CD14-positive monocyte (primary cell): ENCODE measurements at regions not wholly inside any gene's neighbourhood (a gene's known extent, or its start where the extent isn't known, plus 50 kb on each side); places are given as distances from the start of the nearest gene placed in this dataset.

Source experiments
- DNase-seq, 3 donors: peaks; one replicate each; pipeline ENCODE4 v3.0.0-alpha.2; 2011 to 2022
- H2AFZ ChIP-seq: 2 replicates; pipeline ENCODE4 v1.6.0; 2012; ENCODE audit warnings: mild to moderate bottlenecking, low read depth, low read length, inconsistent platforms; ENCODE audit not compliant: insufficient read depth, poor library complexity, severe bottlenecking
- H3K27ac ChIP-seq, 2 donors: 1 replicate in 1 of 2; 2 replicates in 1 of 2; pipeline ENCODE4 v1.5.1; 2012 to 2013; ENCODE audit warnings: low read length in 2 of 2, control low read depth in 1 of 2, inconsistent platforms in 1 of 2, low read depth in 1 of 2, mild to moderate bottlenecking in 1 of 2
- H3K27me3 ChIP-seq, 2 donors: one replicate each; pipeline versions ENCODE4 v1.6.0 to v1.6.1; 2011 to 2013; ENCODE audit warnings: low read length in 2 of 2; ENCODE audit not compliant: control insufficient read depth in 2 of 2, insufficient read depth in 2 of 2
- H3K36me3 ChIP-seq, 2 donors: replicated peaks in 1 of 2; 1 replicate in 1 of 2; 2 replicates in 1 of 2; pipeline versions ENCODE4 v1.5.1 to v1.6.1; 2012 to 2013; ENCODE audit warnings: low read length in 2 of 2, control low read depth in 1 of 2, inconsistent platforms in 1 of 2, mild to moderate bottlenecking in 1 of 2; ENCODE audit not compliant: insufficient read depth in 2 of 2, control insufficient read depth in 1 of 2
- H3K4me1 ChIP-seq, 2 donors: 1 replicate in 1 of 2; 2 replicates in 1 of 2; pipeline versions ENCODE4 v1.5.1 to v1.6.1; 2012 to 2013; ENCODE audit warnings: low read length in 2 of 2, control low read depth in 1 of 2, inconsistent platforms in 1 of 2, mild to moderate bottlenecking in 1 of 2, moderate library complexity in 1 of 2; ENCODE audit not compliant: insufficient read depth in 2 of 2, control insufficient read depth in 1 of 2
- H3K4me2 ChIP-seq: replicated peaks from 2 replicates; pipeline ENCODE3; 2012; ENCODE audit warnings: low read length, moderate library complexity, mild to moderate bottlenecking; ENCODE audit not compliant: poor library complexity, severe bottlenecking; ENCODE audit errors: extremely low read depth
- H3K4me3 ChIP-seq, 3 experiments: fragments of 200-600 bp in 1 of 3; sonication (generic) in 1 of 3; replicated peaks in 1 of 3; 1 replicate in 2 of 3; 2 replicates in 1 of 3; pipeline ENCODE4 v1.5.1; 2011 to 2013; ENCODE audit warnings: low read length in 3 of 3, mild to moderate bottlenecking in 3 of 3, control low read depth in 2 of 3, low read depth in 2 of 3, inconsistent platforms in 1 of 3, moderate library complexity in 1 of 3
- H3K79me2 ChIP-seq: 2 replicates; pipeline ENCODE4 v1.6.0; 2012; ENCODE audit warnings: mild to moderate bottlenecking, control low read depth, inconsistent platforms, low read length, moderate library complexity; ENCODE audit not compliant: insufficient read depth
- H3K9ac ChIP-seq: 2 replicates; pipeline ENCODE4 v1.6.0; 2017; ENCODE audit warnings: low read length, mild to moderate bottlenecking; ENCODE audit not compliant: insufficient read depth, poor library complexity, severe bottlenecking
- H3K9me3 ChIP-seq, 2 donors: replicated peaks in 1 of 2; 1 replicate in 1 of 2; 2 replicates in 1 of 2; pipeline versions ENCODE4 v1.5.1 to v1.6.1; 2012 to 2013; ENCODE audit warnings: low read length in 2 of 2, control low read depth in 1 of 2; ENCODE audit not compliant: control insufficient read depth in 1 of 2, insufficient read depth in 1 of 2
- H4K20me1 ChIP-seq: 2 replicates; pipeline ENCODE4 v1.6.0; 2012; ENCODE audit warnings: mild to moderate bottlenecking, low read length, control low read depth, moderate library complexity; ENCODE audit not compliant: insufficient read depth
- H3K27ac Mint-ChIP-seq, 7 donors: one replicate each; pipeline ENCODE4 v1.8.0; 2020; ENCODE audit warnings: mild to moderate bottlenecking in 7 of 7, mixed read lengths in 7 of 7, moderate library complexity in 6 of 7, inconsistent platforms in 2 of 7
- H3K27me3 Mint-ChIP-seq, 3 donors: one replicate each; pipeline ENCODE4 v1.8.0; 2021 to 2022; ENCODE audit warnings: low read depth in 3 of 3, mild to moderate bottlenecking in 3 of 3, mixed read lengths in 3 of 3, moderate library complexity in 3 of 3, inconsistent platforms in 1 of 3
- H3K36me3 Mint-ChIP-seq, 2 donors: one replicate each; pipeline ENCODE4 v1.8.0; 2020; ENCODE audit warnings: mixed read lengths in 2 of 2, inconsistent platforms in 1 of 2, mild to moderate bottlenecking in 1 of 2
- H3K4me1 Mint-ChIP-seq: one replicate; pipeline ENCODE4 v1.8.0; 2020; ENCODE audit warnings: mild to moderate bottlenecking, mixed read lengths
- H3K4me3 Mint-ChIP-seq, 2 donors: one replicate each; pipeline ENCODE4 v1.8.0; 2020; ENCODE audit warnings: mild to moderate bottlenecking in 2 of 2, mixed read lengths in 2 of 2, moderate library complexity in 1 of 2
- H3K9me3 Mint-ChIP-seq, 7 donors: one replicate each; pipeline ENCODE4 v1.8.0; 2020 to 2022; ENCODE audit warnings: mixed read lengths in 7 of 7, mild to moderate bottlenecking in 6 of 7, moderate library complexity in 6 of 7, inconsistent platforms in 2 of 7
- WGBS: methylation state at CpG from one replicate; pipeline ENCODE4 v1.1.5; 2013; ENCODE audit warnings: missing lambda C conversion rate; ENCODE audit not compliant: insufficient coverage; 5-methylcytosine and 5-hydroxymethylcytosine counted together
- intact Hi-C, 2 donors: fragments of 100-400 bp; cut with micrococcal nuclease; formaldehyde crosslinking; loops; one replicate each; pipeline versions ENCODE4 v1.15.0 to v1.15.1; 2023
- TF ChIP-seq, protein P1 (sequence below): fragments of 200-600 bp; IDR thresholded peaks from one replicate; pipeline ENCODE4 v1.8.0; 2022; ENCODE audit warnings: antibody characterized with exemption, mild to moderate bottlenecking

DNA sequence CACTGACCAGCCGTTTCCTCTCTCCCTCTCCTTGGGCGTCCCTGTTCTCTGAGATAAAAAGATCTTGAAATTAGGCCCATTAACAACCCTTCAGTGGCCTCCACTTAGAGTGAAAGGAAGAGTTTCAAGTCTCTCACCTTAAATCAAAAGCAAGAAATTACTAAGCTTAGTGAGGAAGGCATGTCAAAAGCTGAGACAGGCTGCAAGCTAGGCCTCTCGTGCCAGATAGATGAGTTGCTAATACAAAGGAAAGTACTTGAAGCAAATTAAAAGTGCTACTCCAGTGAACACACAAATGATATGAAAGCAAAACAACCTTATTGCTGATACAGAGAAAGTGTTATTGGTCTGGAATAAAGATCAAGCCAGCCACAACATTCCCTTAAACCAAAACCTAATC, 331.3 kb upstream of the SEMA6A start:
- Mint-ChIP-seq H3K27ac (no peak overlapping the region), H3K4me3 (no peak overlapping the region)

GRCh38 chr5:116900793-116901192, 326.2 kb upstream of the SEMA6A start:
- no peaks in the 10 kb centered on the region for H3K79me2 ChIP-seq
- Mint-ChIP-seq H3K36me3 (no peaks in the 10 kb centered on the region), H3K9me3 (peaks cover 0 to 7% (median 2%) of the 10 kb centered on the region in 7 donors), H3K27ac (no peak overlapping the region), H3K27me3 (no peaks in the 10 kb centered on the region), H3K4me1 (no peaks in the 10 kb centered on the region), H3K4me3 (no peak overlapping the region)
- no peaks in the 10 kb centered on the region for H3K36me3 ChIP-seq
- peaks cover 0 to 3% of the 10 kb centered on the region in 2 donors for H3K9me3 ChIP-seq
- H4K20me1 ChIP-seq = no peaks in the 10 kb centered on the region
- H3K9ac ChIP-seq = no peak overlapping the region
- no peak overlapping the region for H3K4me2 ChIP-seq
- TF ChIP-seq, protein P1, sequence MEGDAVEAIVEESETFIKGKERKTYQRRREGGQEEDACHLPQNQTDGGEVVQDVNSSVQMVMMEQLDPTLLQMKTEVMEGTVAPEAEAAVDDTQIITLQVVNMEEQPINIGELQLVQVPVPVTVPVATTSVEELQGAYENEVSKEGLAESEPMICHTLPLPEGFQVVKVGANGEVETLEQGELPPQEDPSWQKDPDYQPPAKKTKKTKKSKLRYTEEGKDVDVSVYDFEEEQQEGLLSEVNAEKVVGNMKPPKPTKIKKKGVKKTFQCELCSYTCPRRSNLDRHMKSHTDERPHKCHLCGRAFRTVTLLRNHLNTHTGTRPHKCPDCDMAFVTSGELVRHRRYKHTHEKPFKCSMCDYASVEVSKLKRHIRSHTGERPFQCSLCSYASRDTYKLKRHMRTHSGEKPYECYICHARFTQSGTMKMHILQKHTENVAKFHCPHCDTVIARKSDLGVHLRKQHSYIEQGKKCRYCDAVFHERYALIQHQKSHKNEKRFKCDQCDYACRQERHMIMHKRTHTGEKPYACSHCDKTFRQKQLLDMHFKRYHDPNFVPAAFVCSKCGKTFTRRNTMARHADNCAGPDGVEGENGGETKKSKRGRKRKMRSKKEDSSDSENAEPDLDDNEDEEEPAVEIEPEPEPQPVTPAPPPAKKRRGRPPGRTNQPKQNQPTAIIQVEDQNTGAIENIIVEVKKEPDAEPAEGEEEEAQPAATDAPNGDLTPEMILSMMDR = no peak
- WGBS = no CpG with 5 or more reads among the region's 1 CpG
- H3K4me3 ChIP-seq = no peak overlapping the region
- H3K4me1 ChIP-seq = no peaks in the 10 kb centered on the region
- DNase-seq = no peak
- no peak overlapping the region for H2AFZ ChIP-seq
- intact Hi-C loops = no loop called here
- H3K27ac ChIP-seq = no peak overlapping the region
- no peaks in the 10 kb centered on the region for H3K27me3 ChIP-seq

More for the DNA sequence above, 331.3 kb upstream of the SEMA6A start:
- no peaks in the 10 kb centered on the region for H3K36me3 Mint-ChIP-seq
- Histone ChIP-seq H3K36me3 (no peaks in the 10 kb centered on the region), H3K79me2 (no peaks in the 10 kb centered on the region), H3K27ac (no peak overlapping the region), H3K4me1 (no peaks in the 10 kb centered on the region), H3K9ac (no peak overlapping the region), H3K4me3 (no peak overlapping the region), H4K20me1 (no peaks in the 10 kb centered on the region), H3K27me3 (no peaks in the 10 kb centered on the region), H3K9me3 (peaks cover 0 to 3% of the 10 kb centered on the region in 2 donors), H3K4me2 (no peak overlapping the region), H2AFZ (no peak overlapping the region)
- no peaks in the 10 kb centered on the region for H3K4me1 Mint-ChIP-seq
- TF ChIP-seq, protein P1 = no peak
- WGBS = no CpG with 5 or more reads among the region's 3 CpGs
- DNase-seq = no peak
- intact Hi-C loops = no loop called here
- peaks cover 0 to 6% (median 2%) of the 10 kb centered on the region in 7 donors for H3K9me3 Mint-ChIP-seq
- peaks cover 0 to 2% (median 0%) of the 10 kb centered on the region in 3 donors for H3K27me3 Mint-ChIP-seq
